ENCODE measurements at regions not wholly inside any gene's neighbourhood (a gene's known extent, or its start where the extent isn't known, plus 50 kb on each side); places are given as distances from the start of the nearest gene placed in this dataset.

- no peaks in the 10 kb centered on the region for H3K4me1 ChIP-seq
- DNase-seq (no peak), ATAC-seq (no peak)
- intact Hi-C loops (cut with DNase I), result no loop called here
- H3K36me3 ChIP-seq (ENCODE audit: insufficient read depth in 1 of 2, low read depth in 1 of 2), result no peaks in the 10 kb centered on the region
- no peak overlapping the region for H3K27ac ChIP-seq
- no peaks in the 10 kb centered on the region for H3K9me3 ChIP-seq
- 72 to 77% (median 76%) methylated on average over 3 of the region's 3 CpGs for WGBS, 3 donors
- no peak overlapping the region for H3K4me3 ChIP-seq
- peaks cover 0 to 25% (median 6%) of the 10 kb centered on the region in 3 donors for H3K27me3 ChIP-seq (ENCODE audit: insufficient read depth in 3 of 3, low read length in 2 of 3)
- no peak for TF ChIP-seq CTCF (IDR thresholded peaks at IDR 0.05)
Measured at GRCh38 chr2:235267251-235267650, 226.6 kb upstream of the AGAP1 start.

- Histone ChIP-seq H3K9me3 (no peaks in the 10 kb centered on the region), H3K4me1 (no peaks in the 10 kb centered on the region), H3K36me3 (ENCODE audit: insufficient read depth in 1 of 2, low read depth in 1 of 2) (no peaks in the 10 kb centered on the region), H3K27ac (no peak overlapping the region), H3K4me3 (no peak overlapping the region), H3K27me3 (ENCODE audit: insufficient read depth in 3 of 3, low read length in 2 of 3) (peaks cover 0 to 25% (median 2%) of the 10 kb centered on the region in 3 donors)
- no peak for TF ChIP-seq CTCF (IDR thresholded peaks at IDR 0.05)
- 59 to 68% (median 60%) methylated on average over 7 of the region's 7 CpGs for WGBS, 3 donors
- no peak for ATAC-seq
- intact Hi-C loops (cut with DNase I), result no loop called here
- no peak for DNase-seq
Measured at GRCh38 chr2:235268535-235268934, 225.3 kb upstream of the AGAP1 start.

DNA sequence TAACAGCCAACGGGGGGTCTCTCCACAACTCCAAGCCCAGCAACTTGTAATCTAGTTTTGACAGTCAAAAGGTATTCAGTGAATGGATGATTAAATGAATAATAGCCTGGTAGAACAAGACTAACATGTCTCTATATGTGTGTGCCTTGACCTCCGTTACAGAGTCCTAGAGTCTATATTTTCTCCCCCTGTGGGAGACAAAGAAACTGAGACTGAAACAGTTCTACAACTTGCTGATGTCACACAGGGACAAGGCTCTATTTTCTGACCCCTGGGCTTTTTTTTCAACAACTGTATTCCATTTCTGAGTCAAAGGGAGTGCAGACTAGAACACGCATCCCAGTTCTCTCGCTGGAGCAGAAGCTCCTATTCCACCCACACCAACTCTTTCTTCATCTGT is 223.6 kb upstream of the AGAP1 start:
- H3K9me3 ChIP-seq, result no peaks in the 10 kb centered on the region
- intact Hi-C loops (cut with DNase I), result no loop called here
- ATAC-seq, result no peak
- no peak for TF ChIP-seq CTCF (IDR thresholded peaks at IDR 0.05)
- no peak overlapping the region for H3K27ac ChIP-seq
- peaks cover 0 to 25% (median 2%) of the 10 kb centered on the region in 3 donors for H3K27me3 ChIP-seq (ENCODE audit: insufficient read depth in 3 of 3, low read length in 2 of 3)
- 89 to 92% (median 92%) methylated on average over 4 of the region's 4 CpGs for WGBS, 3 donors
- H3K4me3 ChIP-seq, result no peak overlapping the region
- no peaks in the 10 kb centered on the region for H3K4me1 ChIP-seq
- H3K36me3 ChIP-seq (ENCODE audit: insufficient read depth in 1 of 2, low read depth in 1 of 2), result no peaks in the 10 kb centered on the region
- no peak for DNase-seq

GRCh38 chr2:235270956-235271355 is 222.9 kb upstream of the AGAP1 start:
- peaks cover 0 to 25% (median 2%) of the 10 kb centered on the region in 3 donors for H3K27me3 ChIP-seq (ENCODE audit: insufficient read depth in 3 of 3, low read length in 2 of 3)
- WGBS, 3 donors, result 67 to 74% (median 68%) methylated on average over 4 of the region's 4 CpGs
- no peak for ATAC-seq
- H3K9me3 ChIP-seq, result no peaks in the 10 kb centered on the region
- TF ChIP-seq CTCF (IDR thresholded peaks at IDR 0.05), result no peak
- H3K27ac ChIP-seq, result no peak overlapping the region
- H3K4me3 ChIP-seq, result no peak overlapping the region
- no peaks in the 10 kb centered on the region for H3K4me1 ChIP-seq
- DNase-seq, result no peak
- H3K36me3 ChIP-seq (ENCODE audit: insufficient read depth in 1 of 2, low read depth in 1 of 2), result no peaks in the 10 kb centered on the region
- intact Hi-C loops (cut with DNase I), result no loop called here

DNA sequence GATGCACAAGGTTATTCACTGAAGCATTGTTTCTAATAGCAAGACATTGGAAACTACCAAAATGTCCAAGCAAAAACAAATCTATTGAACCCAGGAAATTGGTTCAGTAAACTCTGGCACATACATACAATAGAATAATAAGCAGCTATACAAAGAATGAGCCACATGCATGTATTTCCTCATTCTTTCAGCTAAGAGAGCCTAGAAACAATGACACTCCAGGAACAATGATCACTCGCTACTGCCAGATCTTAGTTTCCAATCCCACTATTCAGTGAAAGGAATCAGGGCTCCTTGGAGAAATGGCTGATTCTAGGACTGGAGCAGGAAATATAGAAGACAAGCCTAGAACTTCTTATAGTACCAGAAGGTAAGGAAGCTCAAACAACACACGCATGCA is 221.9 kb upstream of the AGAP1 start:
- no peaks in the 10 kb centered on the region for H3K4me1 ChIP-seq
- no peak for ATAC-seq
- DNase-seq, result no peak
- peaks cover 0 to 21% (median 2%) of the 10 kb centered on the region in 3 donors for H3K27me3 ChIP-seq (ENCODE audit: insufficient read depth in 3 of 3, low read length in 2 of 3)
- WGBS, 3 donors, result 84 to 94% (median 88%) methylated on average over 2 of the region's 2 CpGs
- no peak overlapping the region for H3K27ac ChIP-seq
- H3K9me3 ChIP-seq, result no peaks in the 10 kb centered on the region
- intact Hi-C loops (cut with DNase I), result no loop called here
- no peak for TF ChIP-seq CTCF (IDR thresholded peaks at IDR 0.05)
- H3K4me3 ChIP-seq, result no peak overlapping the region
- H3K36me3 ChIP-seq (ENCODE audit: insufficient read depth in 1 of 2, low read depth in 1 of 2), result no peaks in the 10 kb centered on the region
